OCI-LY7 (cell line): ENCODE measurements at regions not wholly inside any gene's neighbourhood (a gene's known extent, or its start where the extent isn't known, plus 50 kb on each side); places are given as distances from the start of the nearest gene placed in this dataset.

ENCODE experiments used
- EZH2phosphoT487 ChIP-seq: fragments of 200-600 bp; sonication (generic); IDR thresholded peaks from 2 replicates; pipeline ENCODE4 v1.6.1; 2018; ENCODE audit warnings: low read depth, borderline replicate concordance, mild to moderate bottlenecking, mixed run types, antibody characterized with exemption, low read length, moderate library complexity, mixed read lengths
- TF ChIP-seq, protein P1 (sequence below): fragments of 200-600 bp; sonication (generic); conservative IDR thresholded peaks from 2 replicates; pipeline ENCODE4 v1.5.1; 2014; ENCODE audit warnings: mild to moderate bottlenecking, antibody characterized with exemption, low read length, moderate library complexity, mixed read lengths

GRCh38 chr10:56298941-56299340 lies 62.1 kb downstream of the ZWINT start:
- TF ChIP-seq EZH2phosphoT487 = no peak
- TF ChIP-seq, protein P1, sequence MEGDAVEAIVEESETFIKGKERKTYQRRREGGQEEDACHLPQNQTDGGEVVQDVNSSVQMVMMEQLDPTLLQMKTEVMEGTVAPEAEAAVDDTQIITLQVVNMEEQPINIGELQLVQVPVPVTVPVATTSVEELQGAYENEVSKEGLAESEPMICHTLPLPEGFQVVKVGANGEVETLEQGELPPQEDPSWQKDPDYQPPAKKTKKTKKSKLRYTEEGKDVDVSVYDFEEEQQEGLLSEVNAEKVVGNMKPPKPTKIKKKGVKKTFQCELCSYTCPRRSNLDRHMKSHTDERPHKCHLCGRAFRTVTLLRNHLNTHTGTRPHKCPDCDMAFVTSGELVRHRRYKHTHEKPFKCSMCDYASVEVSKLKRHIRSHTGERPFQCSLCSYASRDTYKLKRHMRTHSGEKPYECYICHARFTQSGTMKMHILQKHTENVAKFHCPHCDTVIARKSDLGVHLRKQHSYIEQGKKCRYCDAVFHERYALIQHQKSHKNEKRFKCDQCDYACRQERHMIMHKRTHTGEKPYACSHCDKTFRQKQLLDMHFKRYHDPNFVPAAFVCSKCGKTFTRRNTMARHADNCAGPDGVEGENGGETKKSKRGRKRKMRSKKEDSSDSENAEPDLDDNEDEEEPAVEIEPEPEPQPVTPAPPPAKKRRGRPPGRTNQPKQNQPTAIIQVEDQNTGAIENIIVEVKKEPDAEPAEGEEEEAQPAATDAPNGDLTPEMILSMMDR = no peak
